ENCODE measurements at regions not wholly inside any gene's neighbourhood (a gene's known extent, or its start where the extent isn't known, plus 50 kb on each side); places are given as distances from the start of the nearest gene placed in this dataset.
"Not testable (repeated sequence)": the region's sequence is repeated elsewhere in the genome, so short reads cannot be mapped to it uniquely, and the experiment has no call there.

GRCh38 chr5:20323323-20323722 is 335.3 kb upstream of the CDH18 start:
- Histone ChIP-seq H3K4me3 (no peak overlapping the region), H3K4me1 (replicated peaks in 1 of 2) (no peaks in the 10 kb centered on the region), H3K27ac (no peak overlapping the region)
- ATAC-seq (replicated peaks in 6 of 8): no peak
- in situ Hi-C loops (cut with MboI; ENCODE audit: low pct_unique_long_range_greater_than_20kb in 2 of 9, low sequenced_read_pairs in 9 of 9, unreplicated experiment in 9 of 9): no loop called here

DNA sequence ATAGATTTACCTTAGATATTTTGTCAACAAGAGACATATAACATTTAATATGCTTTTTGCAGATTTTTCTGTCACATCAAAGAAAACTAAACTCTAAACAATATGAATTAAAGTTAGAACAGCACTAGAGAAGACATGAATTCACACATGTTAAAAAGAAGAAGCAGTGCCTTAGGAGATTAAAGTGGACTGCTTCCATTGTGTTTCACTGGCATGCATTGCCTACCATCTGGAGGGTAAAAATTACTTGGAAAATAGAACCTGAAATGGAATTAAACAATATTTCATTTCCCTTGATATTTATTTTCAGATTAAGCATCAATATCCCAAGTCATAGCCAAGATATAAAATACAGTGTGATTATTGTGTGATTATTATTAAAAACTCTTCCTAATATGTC is 319.4 kb upstream of the CDH18 start:
- no peak overlapping the region for H3K4me3 ChIP-seq
- in situ Hi-C loops (cut with MboI; ENCODE audit: low pct_unique_long_range_greater_than_20kb in 2 of 9, low sequenced_read_pairs in 9 of 9, unreplicated experiment in 9 of 9): no loop called here
- H3K27ac ChIP-seq: no peak overlapping the region
- ATAC-seq (replicated peaks in 6 of 8): no peak
- H3K4me1 ChIP-seq (replicated peaks in 1 of 2): no peaks in the 10 kb centered on the region

- no peak for ATAC-seq (replicated peaks in 6 of 8)
- H3K27ac ChIP-seq: no peak overlapping the region
- H3K4me1 ChIP-seq (replicated peaks in 1 of 2): no peaks in the 10 kb centered on the region
- H3K4me3 ChIP-seq: no peak overlapping the region
- in situ Hi-C loops (cut with MboI; ENCODE audit: low pct_unique_long_range_greater_than_20kb in 2 of 9, low sequenced_read_pairs in 9 of 9, unreplicated experiment in 9 of 9): no loop called here
- 88 to 100% (median 94%) methylated on average over 3 to 26 of the region's 44 CpGs; no CpG with 5 or more reads in 6 of the 10 experiments for WGBS, 10 experiments
Observed at GRCh38 chr5:20305463-20305862, 317.5 kb upstream of the CDH18 start.

- 13 to 94% (median 73%) methylated on average over 1 to 7 of the region's 11 CpGs; no CpG with 5 or more reads in 3 of the 10 experiments for WGBS, 10 experiments
- H3K4me3 ChIP-seq; H3K4me1 ChIP-seq (replicated peaks in 1 of 2); ATAC-seq (replicated peaks in 6 of 8); in situ Hi-C loops (cut with MboI; ENCODE audit: low pct_unique_long_range_greater_than_20kb in 2 of 9, low sequenced_read_pairs in 9 of 9, unreplicated experiment in 9 of 9); H3K27ac ChIP-seq: not testable (repeated sequence)
Observed at GRCh38 chr5:20304570-20304969, 316.6 kb upstream of the CDH18 start.

- in situ Hi-C loops (cut with MboI; ENCODE audit: low pct_unique_long_range_greater_than_20kb in 2 of 9, low sequenced_read_pairs in 9 of 9, unreplicated experiment in 9 of 9): no loop called here
- ATAC-seq (replicated peaks in 6 of 8): no peak
- 0 to 100% (median 71%) methylated on average over 1 to 4 of the region's 4 CpGs; no CpG with 5 or more reads in 1 of the 10 experiments for WGBS, 10 experiments
- no peak overlapping the region for H3K27ac ChIP-seq
- H3K4me1 ChIP-seq (replicated peaks in 1 of 2): no peaks in the 10 kb centered on the region
- H3K4me3 ChIP-seq: no peak overlapping the region
Observed at GRCh38 chr5:20300110-20300509, 312.1 kb upstream of the CDH18 start.

- H3K4me1 ChIP-seq (replicated peaks in 1 of 2): no peaks in the 10 kb centered on the region
- in situ Hi-C loops (cut with MboI; ENCODE audit: low pct_unique_long_range_greater_than_20kb in 2 of 9, low sequenced_read_pairs in 9 of 9, unreplicated experiment in 9 of 9): no loop called here
- H3K27ac ChIP-seq: no peak overlapping the region
- ATAC-seq (replicated peaks in 6 of 8): no peak
- H3K4me3 ChIP-seq: no peak overlapping the region
Observed at GRCh38 chr5:20294696-20295095, 306.7 kb upstream of the CDH18 start.

DNA sequence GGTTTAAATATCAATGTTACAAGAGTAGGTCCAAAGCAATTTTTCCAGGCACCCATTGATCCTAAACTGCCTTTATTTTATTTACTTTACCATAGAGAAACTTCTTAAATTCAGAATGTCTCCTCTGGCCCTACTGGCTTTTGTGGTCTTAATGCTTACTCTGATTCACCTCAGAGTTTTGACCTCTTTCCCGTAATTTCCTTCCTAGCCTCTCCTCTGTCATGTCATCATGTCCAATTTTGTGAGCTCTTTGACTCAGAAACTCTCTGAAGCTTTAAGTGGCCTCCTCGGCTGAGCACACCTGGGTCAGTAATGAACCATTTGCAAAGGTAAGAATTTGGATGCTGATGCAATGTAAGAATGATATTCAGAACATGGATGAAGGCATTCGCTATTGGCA is 303.8 kb upstream of the CDH18 start:
- Histone ChIP-seq H3K27ac (no peak overlapping the region), H3K4me3 (no peak overlapping the region), H3K4me1 (replicated peaks in 1 of 2) (peaks cover 2 to 7% of the 10 kb centered on the region in 2 donors)
- WGBS, 10 experiments: 0 to 100% (median 60%) methylated on average over 1 to 3 of the region's 3 CpGs; no CpG with 5 or more reads in 1 of the 10 experiments
- in situ Hi-C loops (cut with MboI; ENCODE audit: low pct_unique_long_range_greater_than_20kb in 2 of 9, low sequenced_read_pairs in 9 of 9, unreplicated experiment in 9 of 9): no loop called here
- ATAC-seq (replicated peaks in 6 of 8): no peak

- H3K27ac ChIP-seq: no peak overlapping the region
- 24 to 63% (median 47%) methylated on average over 2 to 4 of the region's 4 CpGs for WGBS, 10 experiments
- H3K4me3 ChIP-seq: no peak overlapping the region
- in situ Hi-C loops (cut with MboI; ENCODE audit: low pct_unique_long_range_greater_than_20kb in 2 of 9, low sequenced_read_pairs in 9 of 9, unreplicated experiment in 9 of 9): no loop called here
- peaks cover 2 to 13% of the 10 kb centered on the region in 2 donors for H3K4me1 ChIP-seq (replicated peaks in 1 of 2)
- ATAC-seq (replicated peaks in 6 of 8): peak in 3 of 8 experiments; percentile 47 to 63 (median 54)
Observed at GRCh38 chr5:20287640-20288039, 299.6 kb upstream of the CDH18 start.

- no peak overlapping the region for H3K4me3 ChIP-seq
- in situ Hi-C loops (cut with MboI; ENCODE audit: low pct_unique_long_range_greater_than_20kb in 2 of 9, low sequenced_read_pairs in 9 of 9, unreplicated experiment in 9 of 9): no loop called here
- no peak overlapping the region for H3K27ac ChIP-seq
- peaks cover 2 to 13% of the 10 kb centered on the region in 2 donors for H3K4me1 ChIP-seq (replicated peaks in 1 of 2)
- peak in 5 of 8 experiments; percentile 35 to 56 (median 49) for ATAC-seq (replicated peaks in 6 of 8)
Observed at GRCh38 chr5:20286512-20286911, 298.5 kb upstream of the CDH18 start.

GRCh38 chr5:20276959-20277263 is 288.9 kb upstream of the CDH18 start:
- WGBS, 10 experiments: 6 to 76% (median 53%) methylated on average over 2 to 5 of the region's 5 CpGs; no CpG with 5 or more reads in 6 of the 10 experiments
- Histone ChIP-seq H3K27ac (no peak overlapping the region), H3K4me3 (no peak overlapping the region), H3K4me1 (replicated peaks in 1 of 2) (no peaks in the 10 kb centered on the region)
- in situ Hi-C loops (cut with MboI; ENCODE audit: low pct_unique_long_range_greater_than_20kb in 2 of 9, low sequenced_read_pairs in 9 of 9, unreplicated experiment in 9 of 9): no loop called here
- ATAC-seq (replicated peaks in 6 of 8): no peak

- Histone ChIP-seq H3K4me3 (no peak overlapping the region), H3K27ac (no peak overlapping the region), H3K4me1 (replicated peaks in 1 of 2) (no peaks in the 10 kb centered on the region)
- in situ Hi-C loops (cut with MboI; ENCODE audit: low pct_unique_long_range_greater_than_20kb in 2 of 9, low sequenced_read_pairs in 9 of 9, unreplicated experiment in 9 of 9): no loop called here
- WGBS, 10 experiments: 42 to 100% (median 93%) methylated on average over 1 to 3 of the region's 3 CpGs; no CpG with 5 or more reads in 7 of the 10 experiments
- ATAC-seq (replicated peaks in 6 of 8): peak in 1 of 8 experiments; percentile 69
Observed at GRCh38 chr5:20276061-20276958, 288.3 kb upstream of the CDH18 start.

- 0 to 100% (median 48%) methylated on average over 1 to 2 of the region's 2 CpGs; no CpG with 5 or more reads in 4 of the 10 experiments for WGBS, 10 experiments
- H3K4me3 ChIP-seq: no peak overlapping the region
- H3K27ac ChIP-seq: no peak overlapping the region
- no peak for ATAC-seq (replicated peaks in 6 of 8)
- no peaks in the 10 kb centered on the region for H3K4me1 ChIP-seq (replicated peaks in 1 of 2)
- in situ Hi-C loops (cut with MboI; ENCODE audit: low pct_unique_long_range_greater_than_20kb in 2 of 9, low sequenced_read_pairs in 9 of 9, unreplicated experiment in 9 of 9): no loop called here
Observed at GRCh38 chr5:20266066-20266465, 278.1 kb upstream of the CDH18 start.

- Histone ChIP-seq H3K27ac (no peak overlapping the region), H3K4me1 (replicated peaks in 1 of 2) (no peaks in the 10 kb centered on the region), H3K4me3 (no peak overlapping the region)
- no peak for ATAC-seq (replicated peaks in 6 of 8)
- in situ Hi-C loops (cut with MboI; ENCODE audit: low pct_unique_long_range_greater_than_20kb in 2 of 9, low sequenced_read_pairs in 9 of 9, unreplicated experiment in 9 of 9): no loop called here
- 0 to 100% (median 78%) methylated on average over 1 to 3 of the region's 3 CpGs for WGBS, 10 experiments
Observed at GRCh38 chr5:20262896-20263295, 274.9 kb upstream of the CDH18 start.

DNA sequence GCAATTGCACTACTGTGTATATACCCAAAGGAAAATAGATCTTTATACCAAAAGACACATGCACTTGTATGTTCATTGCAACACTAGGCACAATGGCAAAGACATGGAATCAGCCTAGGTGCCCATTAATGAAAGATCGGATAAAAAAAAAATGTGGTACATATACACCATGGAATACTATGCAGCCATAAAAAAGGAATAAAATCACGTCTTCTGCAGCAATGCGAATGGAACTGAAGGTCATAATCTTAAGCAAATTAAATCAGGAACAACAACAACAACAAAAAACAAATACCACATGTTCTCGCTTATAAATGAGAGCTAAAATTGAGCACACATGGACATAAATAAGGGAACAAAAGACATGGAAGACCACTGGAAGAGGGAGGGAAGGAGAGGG is 266.7 kb upstream of the CDH18 start:
- no peak overlapping the region for H3K4me3 ChIP-seq
- WGBS, 10 experiments: 0 to 100% (median 91%) methylated on average over 2 to 4 of the region's 4 CpGs
- no peak for ATAC-seq (replicated peaks in 6 of 8)
- in situ Hi-C loops (cut with MboI; ENCODE audit: low pct_unique_long_range_greater_than_20kb in 2 of 9, low sequenced_read_pairs in 9 of 9, unreplicated experiment in 9 of 9): no loop called here
- H3K4me1 ChIP-seq (replicated peaks in 1 of 2): no peaks in the 10 kb centered on the region
- H3K27ac ChIP-seq: no peak overlapping the region

Measured in motor neuron (in vitro differentiated cells).